ENCODE measurements at regions not wholly inside any gene's neighbourhood (a gene's known extent, or its start where the extent isn't known, plus 50 kb on each side); places are given as distances from the start of the nearest gene placed in this dataset.

DNA sequence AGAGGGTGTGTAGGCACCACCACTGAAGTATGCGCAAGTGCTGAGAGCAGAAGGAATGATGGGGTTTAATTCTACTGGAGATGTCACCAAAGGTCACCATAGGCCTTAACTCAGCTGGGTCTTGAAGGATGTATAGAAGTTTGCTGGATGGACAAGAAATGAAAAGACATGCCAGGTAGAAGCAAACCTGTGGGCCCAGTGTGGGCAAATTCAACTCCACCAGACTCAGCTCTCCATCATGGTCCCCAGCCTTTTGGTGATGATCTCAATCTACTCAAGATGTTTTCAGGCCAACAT lies 124.5 kb downstream of the SNX5 start (continued):
- TF ChIP-seq, protein P1, sequence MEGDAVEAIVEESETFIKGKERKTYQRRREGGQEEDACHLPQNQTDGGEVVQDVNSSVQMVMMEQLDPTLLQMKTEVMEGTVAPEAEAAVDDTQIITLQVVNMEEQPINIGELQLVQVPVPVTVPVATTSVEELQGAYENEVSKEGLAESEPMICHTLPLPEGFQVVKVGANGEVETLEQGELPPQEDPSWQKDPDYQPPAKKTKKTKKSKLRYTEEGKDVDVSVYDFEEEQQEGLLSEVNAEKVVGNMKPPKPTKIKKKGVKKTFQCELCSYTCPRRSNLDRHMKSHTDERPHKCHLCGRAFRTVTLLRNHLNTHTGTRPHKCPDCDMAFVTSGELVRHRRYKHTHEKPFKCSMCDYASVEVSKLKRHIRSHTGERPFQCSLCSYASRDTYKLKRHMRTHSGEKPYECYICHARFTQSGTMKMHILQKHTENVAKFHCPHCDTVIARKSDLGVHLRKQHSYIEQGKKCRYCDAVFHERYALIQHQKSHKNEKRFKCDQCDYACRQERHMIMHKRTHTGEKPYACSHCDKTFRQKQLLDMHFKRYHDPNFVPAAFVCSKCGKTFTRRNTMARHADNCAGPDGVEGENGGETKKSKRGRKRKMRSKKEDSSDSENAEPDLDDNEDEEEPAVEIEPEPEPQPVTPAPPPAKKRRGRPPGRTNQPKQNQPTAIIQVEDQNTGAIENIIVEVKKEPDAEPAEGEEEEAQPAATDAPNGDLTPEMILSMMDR (IDR thresholded peaks at IDR 0.05; ENCODE audit: control extremely low read depth in 1 of 3, insufficient read depth in 1 of 3, low read depth in 1 of 3, low read length in 3 of 3), result no peak

All from H1 (cell line).